Ovary (tissue), 3 donors: ENCODE measurements at regions not wholly inside any gene's neighbourhood (a gene's known extent, or its start where the extent isn't known, plus 50 kb on each side); places are given as distances from the start of the nearest gene placed in this dataset.

Experiments
- EP300 ChIP-seq: sonication (generic); formaldehyde crosslinking; IDR thresholded peaks from one replicate; pipeline ENCODE4 v1.6.1; 2017; ENCODE audit warnings: antibody characterized with exemption
- POLR2A ChIP-seq: fragments of 450-650 bp; IDR thresholded peaks from one replicate; pipeline ENCODE4 v1.6.1; 2017; ENCODE audit warnings: antibody characterized with exemption, mild to moderate bottlenecking, moderate library complexity
- TF ChIP-seq, protein P1 (sequence below), 3 donors: fragments of 450-650 bp in 2 of 3; fragments of 200-600 bp in 1 of 3; IDR thresholded peaks; one replicate each; pipeline versions ENCODE4 v1.5.1 to v1.8.0; 2016 to 2022; ENCODE audit warnings: antibody characterized with exemption in 3 of 3, mild to moderate bottlenecking in 1 of 3
- donor health status: DM: no; HTN: no; CAD: no.

DNA sequence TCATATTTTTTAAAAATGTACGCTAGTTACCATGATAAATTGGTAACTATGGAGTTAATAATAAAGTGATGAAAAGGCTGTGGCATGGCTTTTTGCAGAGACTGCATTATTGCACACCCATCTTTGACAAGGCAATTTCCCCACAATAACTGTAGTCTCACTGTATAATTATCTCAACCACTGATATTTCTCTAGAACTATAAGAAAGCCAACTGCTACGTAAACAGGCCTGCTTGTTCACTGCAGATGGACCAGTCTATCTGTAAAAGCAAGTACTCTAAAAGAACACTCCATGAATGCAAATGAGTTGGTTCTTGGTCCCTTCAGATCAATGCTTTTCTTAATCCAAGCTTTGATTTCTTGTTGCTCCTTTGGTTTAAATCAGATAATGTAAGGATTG lies 218.7 kb downstream of the RBM43 start:
- TF ChIP-seq POLR2A (no peak), EP300 (no peak)
- TF ChIP-seq, protein P1, sequence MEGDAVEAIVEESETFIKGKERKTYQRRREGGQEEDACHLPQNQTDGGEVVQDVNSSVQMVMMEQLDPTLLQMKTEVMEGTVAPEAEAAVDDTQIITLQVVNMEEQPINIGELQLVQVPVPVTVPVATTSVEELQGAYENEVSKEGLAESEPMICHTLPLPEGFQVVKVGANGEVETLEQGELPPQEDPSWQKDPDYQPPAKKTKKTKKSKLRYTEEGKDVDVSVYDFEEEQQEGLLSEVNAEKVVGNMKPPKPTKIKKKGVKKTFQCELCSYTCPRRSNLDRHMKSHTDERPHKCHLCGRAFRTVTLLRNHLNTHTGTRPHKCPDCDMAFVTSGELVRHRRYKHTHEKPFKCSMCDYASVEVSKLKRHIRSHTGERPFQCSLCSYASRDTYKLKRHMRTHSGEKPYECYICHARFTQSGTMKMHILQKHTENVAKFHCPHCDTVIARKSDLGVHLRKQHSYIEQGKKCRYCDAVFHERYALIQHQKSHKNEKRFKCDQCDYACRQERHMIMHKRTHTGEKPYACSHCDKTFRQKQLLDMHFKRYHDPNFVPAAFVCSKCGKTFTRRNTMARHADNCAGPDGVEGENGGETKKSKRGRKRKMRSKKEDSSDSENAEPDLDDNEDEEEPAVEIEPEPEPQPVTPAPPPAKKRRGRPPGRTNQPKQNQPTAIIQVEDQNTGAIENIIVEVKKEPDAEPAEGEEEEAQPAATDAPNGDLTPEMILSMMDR (IDR thresholded peaks at IDR 0.05), result no peak
